ENCODE measurements at regions not wholly inside any gene's neighbourhood (a gene's known extent, or its start where the extent isn't known, plus 50 kb on each side); places are given as distances from the start of the nearest gene placed in this dataset.

GRCh38 chr2:80778704-80779103 is 474.2 kb upstream of the LRRTM1 start:
- H3K4me3 ChIP-seq, result no peak overlapping the region
- H3K36me3 ChIP-seq (ENCODE audit: control insufficient read depth, insufficient read depth, low read length), result no peaks in the 10 kb centered on the region
- H3K79me2 ChIP-seq (ENCODE audit: control insufficient read depth, insufficient read depth, low read length), result no peaks in the 10 kb centered on the region
- H2AFZ ChIP-seq (ENCODE audit: low read depth, low read length), result no peak overlapping the region
- H3K9me1 ChIP-seq (ENCODE audit: control insufficient read depth, insufficient read depth, low read length), result no peaks in the 10 kb centered on the region
- no peak overlapping the region for H3K9ac ChIP-seq (ENCODE audit: insufficient read depth in 1 of 2, low read depth in 2 of 2, low read length in 2 of 2)
- no peaks in the 10 kb centered on the region for H3K4me1 ChIP-seq (replicated peaks in 1 of 2; ENCODE audit: control insufficient read depth in 2 of 2, insufficient read depth in 2 of 2, low read length in 2 of 2)
- no peaks in the 10 kb centered on the region for H3K9me3 ChIP-seq (replicated peaks; ENCODE audit: control insufficient read depth, insufficient read depth, low read depth, low read length)
- no peaks in the 10 kb centered on the region for H3K27me3 ChIP-seq (ENCODE audit: control insufficient read depth in 2 of 2, insufficient read depth in 2 of 2, low read length in 2 of 2)
- DNase-seq (ENCODE audit: extremely low read depth in 1 of 4, low spot score in 3 of 4) (no peak), FAIRE-seq (no peak), ATAC-seq (no peak)
- ChIA-PET CTCF (ENCODE audit: low intra/inter-chr PET ratio) (no interaction called here), POLR2A (no interaction called here)
- H4K20me1 ChIP-seq (replicated peaks; ENCODE audit: control insufficient read depth, insufficient read depth, low read length), result no peaks in the 10 kb centered on the region
- intact Hi-C loops (cut with micrococcal nuclease), result no loop called here
- H3K4me2 ChIP-seq (ENCODE audit: insufficient read depth, low read length), result no peak overlapping the region
- H3K27ac ChIP-seq (ENCODE audit: extremely low read depth, low read depth, low read length), result no peak overlapping the region
- in situ Hi-C loops (cut with MboI), result no loop called here
- TF ChIP-seq PPARD (CRISPR knock-in tag; IDR thresholded peaks at IDR 0.05), result no peak
- TF ChIP-seq ZNF121 (CRISPR knock-in tag; conservative IDR thresholded peaks at IDR 0.05), result no peak
- TF ChIP-seq TEAD2 (tag; IDR thresholded peaks at IDR 0.05), result no peak
- TF ChIP-seq NFXL1 (CRISPR knock-in tag; IDR thresholded peaks at IDR 0.05), result no peak
- no peak for TF ChIP-seq CCAR2 (IDR thresholded peaks at IDR 0.05; ENCODE audit: low read depth, low read length)
- TF ChIP-seq HES1 (IDR thresholded peaks at IDR 0.05; ENCODE audit: low read depth), result no peak
- TF ChIP-seq RREB1 (CRISPR knock-in tag; IDR thresholded peaks at IDR 0.05), result no peak
- no peak for TF ChIP-seq PYGO2 (tag; IDR thresholded peaks at IDR 0.05)
- no peak for TF ChIP-seq ZBTB9 (CRISPR knock-in tag; IDR thresholded peaks at IDR 0.05)
- no TSS peak for BruUV-seq (replicated peaks)
